G401 (cell line): ENCODE measurements at regions not wholly inside any gene's neighbourhood (a gene's known extent, or its start where the extent isn't known, plus 50 kb on each side); places are given as distances from the start of the nearest gene placed in this dataset.
"Not testable (repeated sequence)": the region's sequence is repeated elsewhere in the genome, so short reads cannot be mapped to it uniquely, and the experiment has no call there.

Experiments used
- DNase-seq: peaks from one replicate; pipeline ENCODE4 v3.0.0-alpha.2; 2015; ENCODE audit warnings: low spot score
- in situ Hi-C: cut with HindIII; loops from 2 replicates; pipeline ENCODE4 v1.10.0; 2016; ENCODE audit warnings: low sequenced_read_pairs, mixed read lengths

- DNase-seq, in situ Hi-C loops: not testable (repeated sequence)
Measured at GRCh38 chr16:16448423-16448822, 69.5 kb downstream of the NPIPA7 start.

- in situ Hi-C loops, DNase-seq: not testable (repeated sequence)
Measured at GRCh38 chr16:16449712-16450237, 70.8 kb downstream of the NPIPA7 start.

DNA sequence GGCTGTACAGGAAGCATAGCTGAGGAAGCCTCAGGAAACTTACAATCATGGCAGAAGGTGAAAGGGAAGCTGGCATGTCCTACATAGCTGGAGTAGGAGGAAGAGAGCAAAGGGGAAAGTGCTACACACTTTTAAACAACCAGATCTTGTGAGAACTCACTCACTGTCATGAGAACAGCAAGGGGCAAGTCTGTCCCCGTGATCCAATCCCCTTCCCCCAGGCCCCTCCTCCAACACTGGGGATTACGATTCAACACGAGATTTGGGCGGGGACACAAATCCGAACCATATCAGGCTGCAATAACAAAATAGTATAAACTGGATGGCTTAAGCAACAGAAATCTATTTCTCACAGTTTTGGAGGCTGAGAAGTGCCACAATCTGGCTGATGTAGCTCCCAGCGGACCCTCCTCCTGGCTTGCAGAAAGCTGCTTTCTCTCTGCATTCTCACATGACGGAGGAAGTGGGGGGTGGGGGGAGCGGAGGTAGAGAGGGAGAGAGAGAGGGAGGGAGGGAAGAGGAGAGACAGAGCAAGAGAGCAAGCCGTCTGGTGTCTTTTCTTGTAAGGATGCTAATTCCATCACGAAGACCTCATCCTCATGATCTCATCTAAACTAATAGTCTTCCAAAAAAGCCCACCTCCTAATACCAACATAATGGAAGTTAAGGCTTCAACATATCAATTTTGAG, 72.9 kb downstream of the NPIPA7 start:
- in situ Hi-C loops, DNase-seq: not testable (repeated sequence)

GRCh38 chr16:16458579-16458978, 79.6 kb downstream of the NPIPA7 start:
- DNase-seq, in situ Hi-C loops: not testable (repeated sequence)

DNA sequence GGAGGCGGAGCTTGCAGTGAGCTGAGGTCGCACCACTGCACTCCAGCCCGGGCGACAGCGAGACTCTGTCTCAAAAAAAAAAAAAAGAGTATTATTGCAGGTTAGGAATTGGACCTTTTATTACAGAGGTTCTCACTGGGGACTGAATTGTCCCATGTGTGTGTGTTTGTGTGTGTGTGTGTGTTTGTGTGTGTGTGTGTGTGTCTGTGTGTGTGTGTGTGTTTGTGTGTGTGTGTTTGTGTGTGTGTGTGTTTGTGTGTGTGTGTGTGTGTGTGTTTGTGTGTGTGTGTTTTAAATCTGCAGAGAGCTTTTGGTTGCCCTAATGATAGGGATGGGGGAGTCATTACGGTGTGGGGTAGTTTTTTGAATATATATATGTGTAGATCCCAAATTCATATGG, 84.9 kb downstream of the NPIPA7 start:
- in situ Hi-C loops, DNase-seq: not testable (repeated sequence)

GRCh38 chr16:16488919-16489318, 110.0 kb downstream of the NPIPA7 start:
- DNase-seq, in situ Hi-C loops: not testable (repeated sequence)

- in situ Hi-C loops, DNase-seq: not testable (repeated sequence)
Measured at GRCh38 chr16:16489466-16489865, 110.5 kb downstream of the NPIPA7 start.

DNA sequence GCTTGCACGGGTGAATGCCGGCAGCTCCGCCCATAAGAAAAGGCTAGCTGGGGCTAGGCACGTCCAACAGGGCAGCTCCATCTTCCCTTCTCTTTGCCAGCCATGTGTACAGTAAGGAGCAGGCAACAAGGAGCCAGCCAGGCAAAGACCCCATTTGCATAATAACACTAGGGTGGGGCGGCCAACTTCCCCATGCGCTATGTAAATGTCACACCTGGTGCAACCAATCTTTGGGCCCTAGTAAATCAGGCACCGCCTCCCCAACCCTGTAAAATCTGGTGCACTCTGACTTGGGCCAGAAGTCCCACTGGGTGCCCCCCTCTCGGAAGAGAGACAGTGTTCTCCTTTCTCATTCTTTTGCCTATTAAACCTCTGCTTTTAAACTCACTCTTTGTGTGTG, 115.2 kb downstream of the NPIPA7 start:
- in situ Hi-C loops, DNase-seq: not testable (repeated sequence)

GRCh38 chr16:16494998-16495397, 116.1 kb downstream of the NPIPA7 start:
- in situ Hi-C loops, DNase-seq: not testable (repeated sequence)

DNA sequence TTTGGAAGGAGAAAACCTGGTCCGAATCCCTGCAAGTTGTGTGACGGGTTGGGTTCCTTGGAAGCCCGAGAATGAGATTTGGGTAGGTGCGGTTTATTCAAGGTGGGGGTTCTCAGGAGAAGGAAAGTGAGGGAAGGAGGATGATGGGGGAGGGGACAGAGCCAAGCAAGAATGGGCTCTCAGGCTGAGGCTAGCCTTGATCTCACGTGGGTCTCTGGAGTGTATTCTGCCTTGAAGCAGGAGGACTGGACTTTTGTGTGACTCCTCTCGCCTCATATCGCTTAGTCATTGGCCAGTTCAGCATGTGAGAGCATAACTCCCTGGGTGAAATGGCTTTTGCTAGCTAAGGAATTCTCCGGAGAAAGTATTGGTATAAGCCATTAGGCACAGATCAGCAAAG, 120.9 kb downstream of the NPIPA7 start:
- DNase-seq, in situ Hi-C loops: not testable (repeated sequence)

DNA sequence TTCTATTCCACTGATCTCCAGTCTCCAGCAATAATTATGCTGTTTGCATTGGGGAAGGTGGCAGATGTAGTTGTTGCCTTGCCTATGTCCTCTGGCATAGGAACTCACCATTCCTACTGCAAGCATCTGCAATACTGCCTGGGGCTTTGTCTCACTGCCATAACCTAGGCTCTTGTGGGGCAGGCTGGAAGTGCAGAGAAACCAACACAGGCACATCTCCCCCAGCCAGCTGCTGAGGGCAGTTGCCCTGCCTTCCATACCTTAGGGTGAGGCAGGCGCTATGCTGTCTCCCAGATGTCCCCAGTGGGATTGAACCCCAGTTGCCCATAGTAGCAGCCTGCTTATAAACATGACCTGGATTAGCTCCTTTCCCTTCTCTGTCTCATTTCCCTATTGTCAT, 128.1 kb downstream of the NPIPA7 start:
- in situ Hi-C loops, DNase-seq: not testable (repeated sequence)

- DNase-seq: not testable (repeated sequence)
Measured at GRCh38 chr16:16508344-16508743, 129.4 kb downstream of the NPIPA7 start.

GRCh38 chr16:16519395-16519794, 140.5 kb downstream of the NPIPA7 start:
- DNase-seq, in situ Hi-C loops: not testable (repeated sequence)

More at GRCh38 chr16:16508344-16508743, 129.4 kb downstream of the NPIPA7 start:
- in situ Hi-C loops: not testable (repeated sequence)

- DNase-seq, in situ Hi-C loops: not testable (repeated sequence)
Measured at GRCh38 chr16:16521239-16522002, 142.5 kb downstream of the NPIPA7 start.

DNA sequence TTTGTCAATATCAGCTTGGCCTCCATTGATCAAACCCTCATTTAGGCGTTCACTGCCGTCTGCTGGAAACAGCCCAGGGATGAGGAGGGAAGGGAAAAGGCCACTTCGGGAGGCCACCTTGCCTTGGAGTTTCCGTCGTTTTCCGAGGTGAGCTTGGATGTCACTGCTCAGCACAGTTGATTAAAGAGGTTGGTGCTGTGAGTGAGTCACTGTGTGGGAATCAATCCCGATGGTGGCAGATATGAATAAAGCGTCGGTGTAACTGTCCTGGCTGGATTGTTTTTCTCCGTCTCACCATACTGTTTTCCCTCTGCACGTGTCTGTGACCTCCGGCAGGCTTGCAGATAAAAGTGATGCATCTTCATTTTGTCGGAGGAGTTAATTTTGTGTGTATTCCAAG, 148.1 kb downstream of the NPIPA7 start:
- DNase-seq, in situ Hi-C loops: not testable (repeated sequence)

- DNase-seq, in situ Hi-C loops: not testable (repeated sequence)
Measured at GRCh38 chr16:16530744-16531143, 151.8 kb downstream of the NPIPA7 start.

GRCh38 chr16:16535565-16535964, 156.6 kb downstream of the NPIPA7 start:
- DNase-seq, in situ Hi-C loops: not testable (repeated sequence)

GRCh38 chr16:16536151-16536550, 157.2 kb downstream of the NPIPA7 start:
- DNase-seq, in situ Hi-C loops: not testable (repeated sequence)

- DNase-seq, in situ Hi-C loops: not testable (repeated sequence)
Measured at GRCh38 chr16:16549710-16550109, 170.8 kb downstream of the NPIPA7 start.

GRCh38 chr16:16550824-16551223, 171.9 kb downstream of the NPIPA7 start:
- DNase-seq, in situ Hi-C loops: not testable (repeated sequence)
